B cell (primary cell): ENCODE measurements at regions not wholly inside any gene's neighbourhood (a gene's known extent, or its start where the extent isn't known, plus 50 kb on each side); places are given as distances from the start of the nearest gene placed in this dataset.

Experiments
- EZH2 ChIP-seq: IDR thresholded peaks from 2 replicates; pipeline ENCODE4 v1.6.1; 2012; ENCODE audit warnings: borderline replicate concordance, low read depth, mild to moderate bottlenecking, moderate library complexity, low read length; ENCODE audit not compliant: insufficient read depth, poor library complexity, severe bottlenecking
- TF ChIP-seq, protein P1 (sequence below): fragments of 200-600 bp; IDR thresholded peaks from one replicate; pipeline ENCODE4 v1.8.0; 2022; ENCODE audit warnings: antibody characterized with exemption, mild to moderate bottlenecking

DNA sequence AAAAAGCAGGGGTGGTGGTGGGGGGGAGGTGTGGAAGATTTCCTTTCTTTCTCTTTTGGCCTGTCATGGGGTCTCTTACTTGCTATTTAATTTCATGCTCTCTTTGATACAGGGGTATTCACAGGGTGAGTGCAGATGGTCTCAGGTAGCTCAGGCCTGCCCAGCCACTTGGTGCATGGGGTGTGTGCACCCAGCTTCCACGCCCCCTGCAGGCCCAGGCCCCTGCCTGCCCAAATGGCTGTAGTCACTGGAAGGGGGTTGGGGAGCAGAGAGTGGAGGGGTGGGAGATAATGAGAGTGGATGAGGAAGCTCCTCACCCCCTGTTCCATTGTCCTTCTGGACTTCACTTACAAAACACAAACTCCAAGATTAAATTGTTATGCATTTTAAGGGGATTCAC lies 133.6 kb upstream of the SGK1 start:
- no peak for TF ChIP-seq EZH2
- TF ChIP-seq, protein P1, sequence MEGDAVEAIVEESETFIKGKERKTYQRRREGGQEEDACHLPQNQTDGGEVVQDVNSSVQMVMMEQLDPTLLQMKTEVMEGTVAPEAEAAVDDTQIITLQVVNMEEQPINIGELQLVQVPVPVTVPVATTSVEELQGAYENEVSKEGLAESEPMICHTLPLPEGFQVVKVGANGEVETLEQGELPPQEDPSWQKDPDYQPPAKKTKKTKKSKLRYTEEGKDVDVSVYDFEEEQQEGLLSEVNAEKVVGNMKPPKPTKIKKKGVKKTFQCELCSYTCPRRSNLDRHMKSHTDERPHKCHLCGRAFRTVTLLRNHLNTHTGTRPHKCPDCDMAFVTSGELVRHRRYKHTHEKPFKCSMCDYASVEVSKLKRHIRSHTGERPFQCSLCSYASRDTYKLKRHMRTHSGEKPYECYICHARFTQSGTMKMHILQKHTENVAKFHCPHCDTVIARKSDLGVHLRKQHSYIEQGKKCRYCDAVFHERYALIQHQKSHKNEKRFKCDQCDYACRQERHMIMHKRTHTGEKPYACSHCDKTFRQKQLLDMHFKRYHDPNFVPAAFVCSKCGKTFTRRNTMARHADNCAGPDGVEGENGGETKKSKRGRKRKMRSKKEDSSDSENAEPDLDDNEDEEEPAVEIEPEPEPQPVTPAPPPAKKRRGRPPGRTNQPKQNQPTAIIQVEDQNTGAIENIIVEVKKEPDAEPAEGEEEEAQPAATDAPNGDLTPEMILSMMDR: no peak
